ENCODE measurements at regions not wholly inside any gene's neighbourhood (a gene's known extent, or its start where the extent isn't known, plus 50 kb on each side); places are given as distances from the start of the nearest gene placed in this dataset.

- H3K27ac ChIP-seq (replicated peaks) = no peak overlapping the region
- no peaks in the 10 kb centered on the region for H3K27me3 ChIP-seq (ENCODE audit: low read depth)
- DNase-seq = no peak
- peaks cover 3% of the 10 kb centered on the region for H3K9me3 ChIP-seq (replicated peaks)
- H3K4me1 ChIP-seq = no peaks in the 10 kb centered on the region
- TF ChIP-seq, protein P1, sequence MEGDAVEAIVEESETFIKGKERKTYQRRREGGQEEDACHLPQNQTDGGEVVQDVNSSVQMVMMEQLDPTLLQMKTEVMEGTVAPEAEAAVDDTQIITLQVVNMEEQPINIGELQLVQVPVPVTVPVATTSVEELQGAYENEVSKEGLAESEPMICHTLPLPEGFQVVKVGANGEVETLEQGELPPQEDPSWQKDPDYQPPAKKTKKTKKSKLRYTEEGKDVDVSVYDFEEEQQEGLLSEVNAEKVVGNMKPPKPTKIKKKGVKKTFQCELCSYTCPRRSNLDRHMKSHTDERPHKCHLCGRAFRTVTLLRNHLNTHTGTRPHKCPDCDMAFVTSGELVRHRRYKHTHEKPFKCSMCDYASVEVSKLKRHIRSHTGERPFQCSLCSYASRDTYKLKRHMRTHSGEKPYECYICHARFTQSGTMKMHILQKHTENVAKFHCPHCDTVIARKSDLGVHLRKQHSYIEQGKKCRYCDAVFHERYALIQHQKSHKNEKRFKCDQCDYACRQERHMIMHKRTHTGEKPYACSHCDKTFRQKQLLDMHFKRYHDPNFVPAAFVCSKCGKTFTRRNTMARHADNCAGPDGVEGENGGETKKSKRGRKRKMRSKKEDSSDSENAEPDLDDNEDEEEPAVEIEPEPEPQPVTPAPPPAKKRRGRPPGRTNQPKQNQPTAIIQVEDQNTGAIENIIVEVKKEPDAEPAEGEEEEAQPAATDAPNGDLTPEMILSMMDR (IDR thresholded peaks at IDR 0.05; ENCODE audit: borderline replicate concordance) = no peak
- H3K4me3 ChIP-seq = no peak overlapping the region
- intact Hi-C loops (cut with micrococcal nuclease) = no loop called here
- H3K36me3 ChIP-seq = no peaks in the 10 kb centered on the region
Observed at GRCh38 chr3:98954791-98955604, 53.5 kb upstream of the DCBLD2 start.

GRCh38 chr3:98954242-98954641 is 52.7 kb upstream of the DCBLD2 start:
- Histone ChIP-seq H3K36me3 (no peaks in the 10 kb centered on the region), H3K9me3 (replicated peaks) (peaks cover 5% of the 10 kb centered on the region), H3K4me1 (no peaks in the 10 kb centered on the region), H3K27ac (replicated peaks) (no peak overlapping the region), H3K4me3 (no peak overlapping the region), H3K27me3 (ENCODE audit: low read depth) (no peaks in the 10 kb centered on the region)
- intact Hi-C loops (cut with micrococcal nuclease) = no loop called here
- TF ChIP-seq, protein P1 (IDR thresholded peaks at IDR 0.05; ENCODE audit: borderline replicate concordance) = no peak
- no peak for DNase-seq

DNA sequence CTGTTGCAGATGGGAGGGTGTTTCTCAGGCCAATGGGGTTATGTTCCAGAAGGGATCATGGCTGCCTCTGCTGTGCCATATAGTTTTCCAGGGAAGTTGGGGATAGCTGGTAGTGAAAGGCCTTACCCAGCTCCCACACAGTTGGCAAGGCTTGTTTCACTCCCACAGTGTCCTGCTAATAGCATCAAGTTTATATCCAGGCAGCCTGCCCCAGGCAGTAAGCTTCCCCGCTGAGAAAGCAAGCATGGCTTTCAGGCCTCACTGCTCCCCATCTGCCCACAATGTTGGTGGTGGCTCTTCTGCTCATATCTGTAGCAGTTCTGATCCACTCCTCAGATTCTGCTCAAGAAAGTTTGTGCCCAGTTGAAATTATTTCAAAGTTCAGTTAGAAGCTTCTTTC is 50.9 kb upstream of the DCBLD2 start:
- H3K27ac ChIP-seq (replicated peaks) = no peak overlapping the region
- no peak for DNase-seq
- no peaks in the 10 kb centered on the region for H3K36me3 ChIP-seq
- no peak overlapping the region for H3K4me3 ChIP-seq
- H3K4me1 ChIP-seq = no peaks in the 10 kb centered on the region
- TF ChIP-seq, protein P1 (IDR thresholded peaks at IDR 0.05; ENCODE audit: borderline replicate concordance) = no peak
- intact Hi-C loops (cut with micrococcal nuclease) = no loop called here
- H3K9me3 ChIP-seq (replicated peaks) = peaks cover 5% of the 10 kb centered on the region
- H3K27me3 ChIP-seq (ENCODE audit: low read depth) = no peaks in the 10 kb centered on the region

All from left ventricle myocardium inferior (tissue), 1 donor.